GM20000 (cell line): ENCODE measurements at regions not wholly inside any gene's neighbourhood (a gene's known extent, or its start where the extent isn't known, plus 50 kb on each side); places are given as distances from the start of the nearest gene placed in this dataset.
"Not testable (repeated sequence)": the region's sequence is repeated elsewhere in the genome, so short reads cannot be mapped to it uniquely, and the experiment has no call there.

ENCODE experiments used
- DNase-seq: peaks from one replicate; pipeline ENCODE4 v3.0.0; 2012; ENCODE audit warnings: low spot score
- TF ChIP-seq, protein P1 (sequence below): IDR thresholded peaks from 2 replicates; pipeline ENCODE4 v1.5.1; 2012; ENCODE audit warnings: mild to moderate bottlenecking, control low read depth; ENCODE audit errors: extremely low read depth, missing control alignments

DNA sequence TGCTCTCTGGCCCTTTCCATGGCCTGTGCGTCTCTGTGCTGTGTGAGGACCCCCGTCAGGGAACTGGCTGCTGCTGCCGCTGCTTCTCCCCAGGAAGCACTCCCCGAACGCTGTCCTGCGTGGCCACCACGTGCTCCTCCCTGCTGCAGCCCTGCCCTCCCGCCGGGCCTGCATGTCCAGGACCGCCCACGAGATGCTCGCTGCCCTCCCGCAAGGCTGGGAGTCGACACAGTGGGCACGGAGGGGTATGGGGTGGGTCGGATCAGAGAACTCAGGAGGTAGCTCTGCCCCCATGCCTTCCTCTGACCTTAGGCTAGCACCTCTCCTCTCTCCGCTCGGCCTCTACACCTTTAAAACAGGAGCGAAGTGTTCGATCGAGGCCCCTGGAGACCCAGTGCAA lies 171.9 kb upstream of the AJAP1 start:
- DNase-seq: no peak
- TF ChIP-seq, protein P1, sequence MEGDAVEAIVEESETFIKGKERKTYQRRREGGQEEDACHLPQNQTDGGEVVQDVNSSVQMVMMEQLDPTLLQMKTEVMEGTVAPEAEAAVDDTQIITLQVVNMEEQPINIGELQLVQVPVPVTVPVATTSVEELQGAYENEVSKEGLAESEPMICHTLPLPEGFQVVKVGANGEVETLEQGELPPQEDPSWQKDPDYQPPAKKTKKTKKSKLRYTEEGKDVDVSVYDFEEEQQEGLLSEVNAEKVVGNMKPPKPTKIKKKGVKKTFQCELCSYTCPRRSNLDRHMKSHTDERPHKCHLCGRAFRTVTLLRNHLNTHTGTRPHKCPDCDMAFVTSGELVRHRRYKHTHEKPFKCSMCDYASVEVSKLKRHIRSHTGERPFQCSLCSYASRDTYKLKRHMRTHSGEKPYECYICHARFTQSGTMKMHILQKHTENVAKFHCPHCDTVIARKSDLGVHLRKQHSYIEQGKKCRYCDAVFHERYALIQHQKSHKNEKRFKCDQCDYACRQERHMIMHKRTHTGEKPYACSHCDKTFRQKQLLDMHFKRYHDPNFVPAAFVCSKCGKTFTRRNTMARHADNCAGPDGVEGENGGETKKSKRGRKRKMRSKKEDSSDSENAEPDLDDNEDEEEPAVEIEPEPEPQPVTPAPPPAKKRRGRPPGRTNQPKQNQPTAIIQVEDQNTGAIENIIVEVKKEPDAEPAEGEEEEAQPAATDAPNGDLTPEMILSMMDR: no peak

GRCh38 chr1:4483021-4483625 lies 171.3 kb upstream of the AJAP1 start:
- no peak for DNase-seq
- TF ChIP-seq, protein P1: no peak

DNA sequence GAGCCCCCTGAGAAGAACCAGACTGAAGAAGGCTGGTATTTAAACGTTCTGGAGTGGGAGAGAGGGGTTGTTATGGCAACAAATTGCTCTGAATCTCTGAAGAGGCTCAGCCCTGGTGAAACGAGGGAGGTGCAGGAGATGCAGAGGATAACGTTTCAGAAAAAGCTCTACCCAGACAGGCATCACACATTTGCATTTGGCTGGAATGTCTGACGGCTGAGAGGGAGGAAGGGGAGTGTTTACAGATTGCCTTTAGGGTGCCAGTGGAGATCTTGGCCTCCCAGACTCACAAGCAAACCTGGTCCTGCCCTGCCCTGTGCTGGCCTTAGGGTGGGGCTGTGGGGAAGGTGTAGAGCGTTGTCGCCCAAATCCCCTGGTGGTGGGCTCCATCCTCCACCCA lies 169.0 kb upstream of the AJAP1 start:
- DNase-seq: no peak
- TF ChIP-seq, protein P1: no peak

DNA sequence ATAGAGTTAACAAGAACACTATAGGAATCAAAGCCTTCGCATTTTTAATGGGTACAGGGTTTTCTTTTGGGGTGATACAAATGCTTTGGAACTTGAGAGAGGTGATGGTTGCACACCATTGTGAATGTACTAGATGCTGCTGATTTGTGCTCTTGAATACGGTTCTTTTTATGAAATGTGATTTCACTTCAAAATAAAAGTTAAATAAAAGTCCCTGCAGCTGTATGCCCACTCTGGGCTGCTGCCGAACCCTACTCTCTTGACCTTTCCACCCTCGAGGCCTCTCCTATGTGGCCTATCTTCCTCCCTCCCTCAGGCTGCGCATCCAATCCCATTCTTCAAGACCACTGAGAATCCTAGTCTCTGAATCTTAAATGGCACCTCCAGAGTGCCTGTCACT lies 168.5 kb upstream of the AJAP1 start:
- no peak for DNase-seq
- TF ChIP-seq, protein P1: no peak

- DNase-seq: no peak
- TF ChIP-seq, protein P1: no peak
These were observed 167.8 kb upstream of the AJAP1 start for GRCh38 chr1:4486408-4487120.

- TF ChIP-seq, protein P1: no peak
- no peak for DNase-seq
These were observed 166.4 kb upstream of the AJAP1 start for GRCh38 chr1:4488018-4488417.

DNA sequence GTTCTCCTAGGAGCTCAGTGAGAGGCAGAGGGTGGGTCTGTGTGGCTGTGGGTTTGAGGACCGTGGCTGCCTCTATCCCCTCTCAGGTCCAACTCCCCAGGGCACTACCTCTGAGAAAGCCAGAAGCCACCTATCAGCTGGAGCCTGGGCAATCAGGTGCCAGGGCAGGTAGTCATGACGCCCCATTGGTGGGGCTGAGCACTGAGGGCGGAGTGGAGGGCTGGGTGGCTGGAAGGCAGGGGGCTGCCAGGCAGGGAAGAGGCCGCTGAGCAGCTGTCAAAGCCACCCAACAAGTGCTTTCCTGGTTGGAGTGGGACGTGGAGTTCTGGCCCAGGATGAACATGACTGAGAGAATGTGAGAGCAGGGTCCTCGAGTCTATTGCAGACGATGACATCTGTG lies 164.9 kb upstream of the AJAP1 start:
- no peak for DNase-seq
- TF ChIP-seq, protein P1: no peak

DNA sequence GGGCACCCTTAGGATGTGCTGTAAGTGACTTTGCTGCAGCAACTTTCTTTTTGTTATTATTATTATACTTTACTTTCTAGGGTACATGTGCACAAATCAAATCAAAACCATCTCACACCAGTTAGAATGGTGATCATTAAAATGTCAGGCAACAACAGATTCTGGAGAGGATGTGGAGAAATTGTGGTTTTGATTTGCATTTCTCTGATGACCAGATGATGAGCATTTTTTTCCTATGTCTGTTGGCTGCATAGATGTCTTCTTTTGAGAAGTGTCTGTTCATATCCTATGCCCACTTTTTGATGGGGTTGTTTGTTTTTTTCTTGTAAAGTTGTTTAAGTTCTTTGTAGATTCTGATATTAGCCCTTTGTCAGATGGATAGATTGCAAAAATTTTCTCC lies 164.4 kb upstream of the AJAP1 start:
- DNase-seq: not testable (repeated sequence)
